OCI-LY1 (cell line): ENCODE measurements at regions not wholly inside any gene's neighbourhood (a gene's known extent, or its start where the extent isn't known, plus 50 kb on each side); places are given as distances from the start of the nearest gene placed in this dataset.

ENCODE experiments used
- H2AFZ ChIP-seq: fragments of 200-600 bp; sonication (generic), shearing (Covaris generic); 2 replicates; pipeline ENCODE4 v1.6.0; 2014; ENCODE audit warnings: antibody characterized with exemption, mild to moderate bottlenecking, low read length
- H3F3A ChIP-seq: fragments of 200-600 bp; sonication (generic), shearing (Covaris generic); 2 replicates; pipeline ENCODE4 v1.6.0; 2014; ENCODE audit warnings: mild to moderate bottlenecking, antibody characterized with exemption, low read length, moderate library complexity; ENCODE audit not compliant: insufficient read depth
- H3K27ac ChIP-seq: fragments of 200-600 bp; sonication (generic); 2 replicates; pipeline ENCODE4 v1.5.1; 2014; ENCODE audit warnings: low read length, mixed run types, mild to moderate bottlenecking, low read depth; ENCODE audit not compliant: poor library complexity, severe bottlenecking
- H3K27me3 ChIP-seq: fragments of 200-600 bp; sonication (generic); 2 replicates; pipeline ENCODE4 v1.6.0; 2014; ENCODE audit warnings: antibody characterized with exemption, mild to moderate bottlenecking, low read length, moderate library complexity; ENCODE audit not compliant: insufficient read depth
- H3K36me3 ChIP-seq: fragments of 200-600 bp; sonication (generic); 2 replicates; pipeline ENCODE4 v1.6.1; 2014; ENCODE audit warnings: mild to moderate bottlenecking, antibody characterized with exemption, low read length, moderate library complexity, mixed read lengths; ENCODE audit not compliant: insufficient read depth
- H3K4me1 ChIP-seq: fragments of 200-600 bp; sonication (generic); 2 replicates; pipeline ENCODE4 v1.5.1; 2014; ENCODE audit warnings: mild to moderate bottlenecking, low read length, moderate library complexity; ENCODE audit not compliant: insufficient read depth, severe bottlenecking
- H3K4me2 ChIP-seq: fragments of 200-600 bp; sonication (generic), shearing (Covaris generic); 2 replicates; pipeline ENCODE4 v1.6.1; 2014; ENCODE audit warnings: low read length
- H3K4me3 ChIP-seq: fragments of 200-600 bp; sonication (generic); 2 replicates; pipeline ENCODE4 v1.5.1; 2014; ENCODE audit warnings: low read length, low read depth, mild to moderate bottlenecking, mixed read lengths; ENCODE audit not compliant: poor library complexity, severe bottlenecking
- H3K79me2 ChIP-seq: fragments of 200-600 bp; shearing (Covaris generic); 2 replicates; pipeline ENCODE4 v1.6.1; 2016; ENCODE audit warnings: mixed run types, low read length, mixed read lengths; ENCODE audit not compliant: insufficient read depth
- H3K9ac ChIP-seq: fragments of 200-600 bp; sonication (generic), shearing (Covaris generic); 2 replicates; pipeline ENCODE4 v1.6.1; 2014; ENCODE audit warnings: mild to moderate bottlenecking, low read length, mixed read lengths
- H3K9me2 ChIP-seq: fragments of 200-600 bp; sonication (generic), shearing (Covaris generic); 2 replicates; pipeline ENCODE4 v1.6.1; 2014; ENCODE audit warnings: low read depth, mild to moderate bottlenecking, low read length, mixed read lengths
- H3K9me3 ChIP-seq: fragments of 200-600 bp; shearing (Covaris generic); 2 replicates; pipeline ENCODE4 v1.6.1; 2014; ENCODE audit warnings: low read length, mixed read lengths
- H4K20me1 ChIP-seq: fragments of 200-600 bp; sonication (generic), shearing (Covaris generic); 2 replicates; pipeline ENCODE4 v1.6.0; 2016; ENCODE audit warnings: mild to moderate bottlenecking, low read length; ENCODE audit not compliant: insufficient read depth
- EZH2 ChIP-seq: fragments of 200-600 bp; sonication (generic), shearing (Covaris generic); IDR thresholded peaks from 2 replicates; pipeline ENCODE4 v1.8.0; 2017; ENCODE audit warnings: borderline replicate concordance, mixed run types, mild to moderate bottlenecking, antibody characterized with exemption, low read length, moderate library complexity, mixed read lengths
- TF ChIP-seq, protein P1 (sequence below): fragments of 200-600 bp; sonication (generic), shearing (Covaris generic); IDR thresholded peaks from 2 replicates; pipeline ENCODE4 v1.5.1; 2017; ENCODE audit warnings: mild to moderate bottlenecking, antibody characterized with exemption, low read length, moderate library complexity, mixed read lengths

DNA sequence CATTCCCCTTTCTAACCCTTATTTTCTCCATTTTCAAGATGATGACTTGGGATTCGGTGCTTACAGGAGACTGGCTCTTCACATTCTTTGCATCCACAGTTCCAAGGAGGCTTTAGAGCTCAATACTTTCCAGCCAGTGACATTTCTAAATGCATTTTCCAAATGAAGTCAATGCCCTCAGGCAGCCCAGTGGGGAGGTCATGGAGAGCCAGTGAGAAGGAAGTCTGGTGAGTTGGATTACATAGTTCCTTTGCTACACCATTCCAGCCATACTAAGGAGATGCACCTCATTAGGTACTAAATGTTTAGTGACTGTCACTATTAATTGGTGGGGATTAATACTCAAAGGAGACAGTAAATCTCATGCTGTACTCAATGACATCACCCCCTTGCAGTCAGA, 248.1 kb downstream of the LRRN1 start:
- no peaks in the 10 kb centered on the region for H3K4me1 ChIP-seq
- no peak overlapping the region for H3K4me3 ChIP-seq
- H3K9ac ChIP-seq = no peak overlapping the region
- H3K36me3 ChIP-seq = no peaks in the 10 kb centered on the region
- no peaks in the 10 kb centered on the region for H4K20me1 ChIP-seq
- TF ChIP-seq, protein P1, sequence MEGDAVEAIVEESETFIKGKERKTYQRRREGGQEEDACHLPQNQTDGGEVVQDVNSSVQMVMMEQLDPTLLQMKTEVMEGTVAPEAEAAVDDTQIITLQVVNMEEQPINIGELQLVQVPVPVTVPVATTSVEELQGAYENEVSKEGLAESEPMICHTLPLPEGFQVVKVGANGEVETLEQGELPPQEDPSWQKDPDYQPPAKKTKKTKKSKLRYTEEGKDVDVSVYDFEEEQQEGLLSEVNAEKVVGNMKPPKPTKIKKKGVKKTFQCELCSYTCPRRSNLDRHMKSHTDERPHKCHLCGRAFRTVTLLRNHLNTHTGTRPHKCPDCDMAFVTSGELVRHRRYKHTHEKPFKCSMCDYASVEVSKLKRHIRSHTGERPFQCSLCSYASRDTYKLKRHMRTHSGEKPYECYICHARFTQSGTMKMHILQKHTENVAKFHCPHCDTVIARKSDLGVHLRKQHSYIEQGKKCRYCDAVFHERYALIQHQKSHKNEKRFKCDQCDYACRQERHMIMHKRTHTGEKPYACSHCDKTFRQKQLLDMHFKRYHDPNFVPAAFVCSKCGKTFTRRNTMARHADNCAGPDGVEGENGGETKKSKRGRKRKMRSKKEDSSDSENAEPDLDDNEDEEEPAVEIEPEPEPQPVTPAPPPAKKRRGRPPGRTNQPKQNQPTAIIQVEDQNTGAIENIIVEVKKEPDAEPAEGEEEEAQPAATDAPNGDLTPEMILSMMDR = no peak
- no peak for TF ChIP-seq EZH2
- H3K79me2 ChIP-seq = no peaks in the 10 kb centered on the region
- H3K9me2 ChIP-seq = no peaks in the 10 kb centered on the region
- no peak overlapping the region for H3K27ac ChIP-seq
- H3K9me3 ChIP-seq = no peaks in the 10 kb centered on the region
- H3K27me3 ChIP-seq = no peaks in the 10 kb centered on the region
- H3F3A ChIP-seq = no peaks in the 10 kb centered on the region
- no peak overlapping the region for H2AFZ ChIP-seq
- H3K4me2 ChIP-seq = no peak overlapping the region

DNA sequence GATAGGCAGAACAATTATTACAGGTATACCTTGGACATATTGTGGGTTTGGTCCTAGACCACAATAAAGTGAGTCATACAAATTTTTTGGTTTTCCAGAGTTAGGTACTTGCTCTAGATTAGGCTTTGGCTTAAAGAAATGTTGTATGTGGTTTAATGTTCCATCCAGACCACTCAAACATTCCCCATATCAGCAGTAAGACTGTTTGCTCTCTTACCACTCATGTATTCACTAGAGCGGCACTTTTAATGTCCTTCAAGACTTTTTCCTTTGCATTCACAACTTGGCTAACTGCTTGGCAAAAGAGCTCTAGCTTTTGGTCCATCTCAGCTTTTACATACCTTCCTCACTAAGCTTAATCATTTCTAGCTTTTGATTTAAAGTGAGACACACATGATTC, 250.5 kb upstream of the SETMAR start:
- Histone ChIP-seq H3K4me2 (no peak overlapping the region), H3K9ac (no peak overlapping the region), H3K9me2 (no peaks in the 10 kb centered on the region), H3K9me3 (no peaks in the 10 kb centered on the region), H3K79me2 (no peaks in the 10 kb centered on the region), H3K4me1 (no peaks in the 10 kb centered on the region), H4K20me1 (no peaks in the 10 kb centered on the region), H3K27ac (no peak overlapping the region), H3F3A (no peaks in the 10 kb centered on the region), H3K36me3 (no peaks in the 10 kb centered on the region), H3K27me3 (no peaks in the 10 kb centered on the region), H2AFZ (no peak overlapping the region), H3K4me3 (no peak overlapping the region)
- no peak for TF ChIP-seq EZH2
- TF ChIP-seq, protein P1 = no peak

DNA sequence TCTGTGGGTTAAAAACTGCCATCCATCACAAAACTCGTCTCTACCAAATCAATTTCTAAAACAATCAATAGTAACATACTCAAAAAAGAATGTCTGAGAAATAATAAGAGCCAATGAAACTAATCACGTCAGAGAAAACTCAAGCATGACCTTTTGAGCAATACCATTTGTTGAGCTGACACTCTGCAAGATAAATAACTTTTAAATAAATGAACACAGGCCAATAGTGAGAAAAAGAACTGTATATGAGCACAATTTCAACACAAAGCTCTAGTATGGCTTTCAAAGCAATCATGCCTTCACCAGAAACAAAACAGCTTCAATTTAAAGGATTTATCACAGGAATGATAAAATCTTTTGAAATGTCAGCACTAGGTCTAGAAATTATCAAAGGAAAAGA, 249.2 kb upstream of the SETMAR start:
- no peaks in the 10 kb centered on the region for H3K27me3 ChIP-seq
- no peaks in the 10 kb centered on the region for H3K9me3 ChIP-seq
- H3K36me3 ChIP-seq = no peaks in the 10 kb centered on the region
- H3K79me2 ChIP-seq = no peaks in the 10 kb centered on the region
- H3K9me2 ChIP-seq = no peaks in the 10 kb centered on the region
- H3K9ac ChIP-seq = no peak overlapping the region
- H3K27ac ChIP-seq = no peak overlapping the region
- H2AFZ ChIP-seq = no peak overlapping the region
- no peaks in the 10 kb centered on the region for H4K20me1 ChIP-seq
- H3F3A ChIP-seq = no peaks in the 10 kb centered on the region
- H3K4me1 ChIP-seq = no peaks in the 10 kb centered on the region
- no peak overlapping the region for H3K4me3 ChIP-seq
- H3K4me2 ChIP-seq = no peak overlapping the region
- TF ChIP-seq, protein P1 = no peak
- TF ChIP-seq EZH2 = no peak
